ENCODE measurements at regions not wholly inside any gene's neighbourhood (a gene's known extent, or its start where the extent isn't known, plus 50 kb on each side); places are given as distances from the start of the nearest gene placed in this dataset.

GRCh38 chr15:94546808-94547207 is 315.4 kb downstream of the MCTP2 start:
- Histone ChIP-seq H3K27me3 (replicated peaks in 1 of 4; ENCODE audit: control insufficient read depth in 3 of 4, extremely low read depth in 1 of 4, insufficient read depth in 3 of 4, low read length in 3 of 4) (no peaks in the 10 kb centered on the region), H2BK5ac (ENCODE audit: low read depth, low read length) (no peak overlapping the region), H3K4me2 (ENCODE audit: insufficient read depth in 1 of 2, low read depth in 2 of 2, low read length in 2 of 2) (no peak overlapping the region), H4K8ac (ENCODE audit: extremely low read depth, insufficient read depth, low read length) (no peak overlapping the region), H3K4me3 (ENCODE audit: extremely low read depth in 1 of 4, insufficient read depth in 2 of 4, low read depth in 3 of 4, low read length in 4 of 4) (no peak overlapping the region), H3K36me3 (ENCODE audit: control insufficient read depth in 2 of 4, insufficient read depth in 4 of 4, low read length in 3 of 4) (no peaks in the 10 kb centered on the region), H3K79me2 (ENCODE audit: control insufficient read depth in 1 of 2, insufficient read depth in 2 of 2, low read length in 2 of 2) (no peaks in the 10 kb centered on the region), H3K18ac (ENCODE audit: extremely low read depth, low read length) (no peak overlapping the region), H3K9me3 (ENCODE audit: insufficient read depth in 2 of 2, low read depth in 1 of 2, low read length in 1 of 2) (no peaks in the 10 kb centered on the region), H2BK20ac (ENCODE audit: low read length) (no peak overlapping the region), H3K9ac (replicated peaks in 1 of 4; ENCODE audit: extremely low read depth in 1 of 4, low read depth in 3 of 4, low read length in 3 of 4) (no peak overlapping the region), H3K27ac (ENCODE audit: low read depth, low read length) (no peak overlapping the region), H3K23ac (ENCODE audit: insufficient read length) (no peak overlapping the region), H4K5ac (ENCODE audit: insufficient read length, low read depth, low read length) (no peak overlapping the region), H4K20me1 (replicated peaks in 1 of 2; ENCODE audit: control insufficient read depth in 1 of 2, insufficient read depth in 2 of 2, low read length in 2 of 2) (no peaks in the 10 kb centered on the region), H2AFZ (ENCODE audit: low read length) (no peak overlapping the region), H3K4me1 (replicated peaks in 1 of 4; ENCODE audit: control insufficient read depth in 3 of 4, insufficient read depth in 4 of 4, low read length in 3 of 4) (no peaks in the 10 kb centered on the region), H3K79me1 (ENCODE audit: low read depth, low read length) (no peaks in the 10 kb centered on the region), H2BK15ac (ENCODE audit: low read length) (no peak overlapping the region), H2BK120ac (replicated peaks; ENCODE audit: low read depth, low read length) (no peak overlapping the region), H2AK5ac (ENCODE audit: low read depth, low read length) (no peak overlapping the region), H3K14ac (ENCODE audit: insufficient read length) (no peak overlapping the region), H2BK12ac (ENCODE audit: low read depth, low read length) (no peak overlapping the region), H3K4ac (replicated peaks; ENCODE audit: insufficient read length, low read depth, low read length) (no peak overlapping the region), H4K91ac (replicated peaks; ENCODE audit: insufficient read length, low read length) (no peak overlapping the region), H3K56ac (replicated peaks; ENCODE audit: insufficient read length, low read depth, low read length) (no peak overlapping the region), H3K23me2 (ENCODE audit: low read depth, low read length) (no peaks in the 10 kb centered on the region)
- ChIA-PET POLR2A (ENCODE audit: partially characterized antibody) (no interaction called here), CTCF (ENCODE audit: partially characterized antibody) (interaction anchor here (0.7 to 3.2 kb wide), 7 partner anchors 9 to 1086 kb away, joined by 3 to 19 read pairs (median 3); no protein-coding TSS in a partner anchor)
- WGBS, 2 experiments (ENCODE audit: extremely low coverage in 1 of 2, insufficient coverage in 1 of 2, insufficient read length in 1 of 2, insufficient replicate concordance in 2 of 2, low coverage in 1 of 2, low lambda C conversion rate in 2 of 2, missing lambda C conversion rate in 1 of 2) = 94% methylated on average over 2 of the region's 2 CpGs; no CpG with 5 or more reads in 1 of the 2 experiments
- DNase-seq (ENCODE audit: low read depth in 1 of 2, low spot score in 2 of 2) (no peak), FAIRE-seq (no peak)
- TF ChIP-seq KDM5A (IDR thresholded peaks at IDR 0.05; ENCODE audit: low read length) (no peak), ZNF274 (IDR thresholded peaks at IDR 0.05; ENCODE audit: borderline replicate concordance, extremely low read depth, low read length) (no peak), GABPA (IDR thresholded peaks at IDR 0.05; ENCODE audit: borderline replicate concordance, insufficient read depth, low read length) (no peak), POU5F1 (IDR thresholded peaks at IDR 0.05; ENCODE audit: low read depth, low read length) (no peak), HDAC2 (IDR thresholded peaks at IDR 0.05; ENCODE audit: borderline replicate concordance in 1 of 2, low read depth in 2 of 2, low read length in 2 of 2) (no peak), RNF2 (IDR thresholded peaks at IDR 0.05; ENCODE audit: borderline replicate concordance, low read depth, low read length, missing control alignments, poor library complexity, severe bottlenecking) (no peak), KDM4A (IDR thresholded peaks at IDR 0.05; ENCODE audit: low read depth, low read length, severe bottlenecking) (no peak), TBP (IDR thresholded peaks at IDR 0.05; ENCODE audit: low read depth, low read length) (no peak), RXRA (IDR thresholded peaks at IDR 0.05; ENCODE audit: insufficient read depth, low read depth, low read length) (no peak), EZH2 (IDR thresholded peaks at IDR 0.05; ENCODE audit: low read depth, low read length, severe bottlenecking) (no peak), ASH2L (IDR thresholded peaks at IDR 0.05; ENCODE audit: low read length) (no peak), TEAD4 (IDR thresholded peaks at IDR 0.05; ENCODE audit: low read depth, low read length) (no peak), SIX5 (IDR thresholded peaks at IDR 0.05; ENCODE audit: low read depth, low read length) (no peak), CHD2 (IDR thresholded peaks at IDR 0.05; ENCODE audit: low read length) (no peak), CHD1 (IDR thresholded peaks at IDR 0.05; ENCODE audit: low read depth, low read length) (no peak)

Data from H1 (cell line).